ENCODE measurements at regions not wholly inside any gene's neighbourhood (a gene's known extent, or its start where the extent isn't known, plus 50 kb on each side); places are given as distances from the start of the nearest gene placed in this dataset.
"Not testable (repeated sequence)": the region's sequence is repeated elsewhere in the genome, so short reads cannot be mapped to it uniquely, and the experiment has no call there.

DNA sequence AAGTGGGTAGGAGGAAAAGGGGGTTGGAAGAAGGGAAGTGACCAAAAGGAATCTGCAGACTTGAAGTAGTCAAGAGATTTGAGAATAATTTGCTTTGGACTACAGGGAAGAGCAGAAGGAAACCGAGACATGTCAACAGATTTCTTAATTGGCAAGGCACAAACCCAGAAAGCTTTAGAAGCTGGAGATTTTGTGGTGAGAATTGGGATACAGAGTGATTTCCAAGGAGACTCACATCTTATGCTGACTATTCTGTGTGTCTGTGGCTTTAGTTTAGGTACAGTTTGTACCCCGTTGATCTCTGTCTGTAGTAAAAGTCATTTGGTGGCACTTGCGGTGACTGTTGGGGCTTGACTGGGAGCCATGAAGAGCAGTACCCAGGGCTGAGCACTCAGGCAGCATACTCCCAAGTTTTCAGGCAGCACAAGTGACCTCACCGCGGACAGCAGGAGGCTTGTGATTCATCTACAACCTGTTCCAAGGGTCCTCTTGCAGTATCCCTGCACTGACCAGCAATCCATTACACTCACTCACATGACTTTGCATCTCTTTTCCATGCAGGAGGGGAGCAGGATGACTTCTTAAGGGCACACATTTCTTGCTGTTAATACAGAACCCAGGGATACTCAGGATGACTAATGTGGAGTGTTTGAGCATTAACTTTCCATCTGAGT is 97.1 kb upstream of the TNP1 start:
- DNase-seq, result no peak

GRCh38 chr2:216951171-216951570 is 91.3 kb upstream of the TNP1 start:
- no peak for DNase-seq

GRCh38 chr2:216950547-216950946 is 90.7 kb upstream of the TNP1 start:
- no peak for DNase-seq

DNA sequence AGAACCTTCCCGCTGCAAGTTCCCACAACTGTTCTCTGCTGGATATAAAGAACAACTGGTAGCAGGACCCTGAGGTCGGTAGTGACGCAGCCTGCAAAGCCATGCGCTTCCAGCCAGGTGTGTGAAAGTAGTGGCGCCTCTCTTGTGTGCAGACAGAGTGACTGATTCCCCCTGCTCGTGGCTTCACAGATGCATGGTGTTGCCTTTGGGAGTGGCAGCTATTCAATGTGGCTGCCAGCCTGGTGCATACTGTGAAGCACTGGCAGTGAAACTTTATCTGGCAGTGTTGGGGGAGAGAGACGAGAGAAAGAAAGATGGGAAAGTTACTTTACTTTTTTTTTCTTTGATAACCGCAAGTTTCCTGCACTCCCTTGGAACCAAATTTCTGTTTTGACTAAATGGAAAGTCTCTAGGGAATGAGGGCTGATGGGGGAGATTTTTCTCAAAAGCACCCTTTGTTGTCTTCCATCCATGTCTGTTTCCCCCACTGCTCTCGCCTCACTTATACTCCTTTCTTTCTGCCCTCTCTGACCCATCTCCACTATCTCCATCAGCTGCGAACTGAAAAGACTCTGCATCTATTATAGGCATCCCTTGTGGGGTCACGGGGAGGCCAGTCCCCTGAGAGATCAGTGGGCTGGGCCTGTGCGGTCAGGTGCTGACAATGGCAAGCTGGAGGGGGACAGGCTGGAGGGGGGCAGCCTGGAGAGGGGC is 90.0 kb upstream of the TNP1 start:
- no peak for DNase-seq

GRCh38 chr2:216947055-216947454 is 87.2 kb upstream of the TNP1 start:
- no peak for DNase-seq

DNA sequence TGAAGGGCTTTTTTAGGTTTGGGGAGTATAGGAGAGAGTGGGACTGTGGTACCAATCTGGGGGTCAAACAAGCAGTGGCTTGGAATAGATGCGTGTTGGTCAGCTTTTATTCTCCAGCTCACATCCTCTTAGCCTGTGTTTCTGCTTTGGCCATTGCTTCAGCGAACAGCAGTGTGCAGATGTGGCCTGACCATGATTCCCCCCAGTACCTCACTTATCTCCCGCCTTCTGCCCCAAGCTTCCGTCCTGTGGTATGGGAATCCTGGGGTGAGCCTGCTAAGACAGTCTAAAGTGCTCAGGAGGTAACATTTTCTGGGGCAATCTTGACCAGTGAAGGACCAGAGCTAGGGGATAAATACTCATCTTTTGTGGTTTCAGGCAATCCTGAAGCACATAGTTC is 84.9 kb upstream of the TNP1 start:
- no peak for DNase-seq

DNA sequence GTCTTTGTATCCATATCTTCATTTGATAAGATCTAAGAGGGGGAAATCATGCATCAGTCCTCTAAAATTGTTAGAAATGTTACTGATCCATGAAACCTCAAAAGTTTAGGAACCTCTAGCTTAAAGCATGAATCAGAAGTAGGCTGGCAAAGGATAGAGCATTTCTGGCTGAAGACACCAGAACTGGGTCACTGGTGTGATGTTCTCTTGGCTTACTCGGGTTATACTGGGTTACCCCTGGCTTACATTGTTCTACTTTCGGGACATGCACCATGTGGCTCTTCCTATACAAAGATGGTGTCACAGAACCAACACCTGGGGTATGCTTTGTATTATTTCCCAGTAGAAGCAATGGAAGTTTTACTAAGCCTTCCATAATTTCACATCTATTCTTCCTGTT is 83.2 kb upstream of the TNP1 start:
- no peak for DNase-seq

DNA sequence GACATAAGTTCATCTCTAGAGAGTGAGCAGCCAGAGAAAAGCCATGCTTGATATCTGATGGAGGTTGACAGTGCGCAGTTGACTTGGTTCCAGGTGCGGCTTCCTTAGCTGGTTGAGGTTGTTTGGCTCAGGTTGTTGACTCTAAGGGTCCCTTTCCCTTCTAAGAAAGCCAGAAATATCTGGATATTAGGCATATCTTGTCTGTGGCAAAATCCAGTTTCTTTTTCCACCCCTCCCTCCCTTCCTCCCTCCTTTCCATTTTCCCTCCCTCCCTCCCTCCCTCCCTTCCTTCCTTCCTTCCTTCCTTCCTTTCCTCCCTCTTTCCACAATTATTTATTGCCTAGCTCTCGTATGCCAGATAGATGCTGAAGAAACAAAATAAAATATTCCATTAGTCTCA is 82.6 kb upstream of the TNP1 start:
- no peak for DNase-seq

GRCh38 chr2:216942016-216942415 is 82.2 kb upstream of the TNP1 start:
- no peak for DNase-seq

DNA sequence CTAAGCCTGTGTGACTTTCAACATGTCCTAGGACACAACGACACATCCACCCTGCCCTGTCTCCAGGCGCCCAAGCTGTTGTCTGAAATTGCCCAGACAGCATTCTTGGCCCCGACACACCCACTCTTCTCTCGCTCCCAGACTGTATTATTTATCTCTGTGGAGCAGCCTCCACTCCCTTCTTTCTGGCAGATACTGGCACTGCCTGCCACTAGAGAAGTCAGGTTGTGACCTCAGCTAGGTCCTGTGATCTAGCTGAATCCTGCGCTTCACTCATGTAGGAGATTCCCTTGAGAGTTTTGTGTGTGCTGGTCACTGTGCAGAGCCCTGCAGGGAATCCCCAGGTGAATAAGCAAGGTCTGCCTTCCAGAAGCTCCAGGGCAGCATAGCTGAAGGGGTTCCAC is 77.1 kb upstream of the TNP1 start:
- DNase-seq, result peak; percentile 87

DNA sequence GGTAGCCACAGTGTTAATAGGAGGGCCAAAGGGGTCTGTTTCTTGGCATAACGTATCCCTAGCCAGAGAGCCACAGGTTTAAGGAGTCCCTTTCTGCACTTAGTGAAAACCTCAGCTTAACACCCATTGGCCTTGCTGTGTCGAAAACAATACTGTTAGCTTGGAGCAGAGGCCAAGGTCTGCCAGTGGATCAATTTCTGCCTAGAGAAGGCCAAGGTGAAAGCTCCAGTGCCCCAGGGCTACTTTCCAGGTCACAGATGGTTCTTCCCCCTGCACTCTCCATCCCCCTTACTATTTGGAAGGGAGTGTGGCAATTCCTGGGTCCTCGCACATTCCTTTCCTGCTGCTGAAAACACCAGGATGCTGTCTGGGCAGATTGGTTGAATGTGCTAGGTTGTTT is 74.8 kb upstream of the TNP1 start:
- no peak for DNase-seq

- DNase-seq, result no peak
Measured at GRCh38 chr2:216934151-216934550, 74.3 kb upstream of the TNP1 start.

- DNase-seq, result peak; percentile 10
Measured at GRCh38 chr2:216932863-216933548, 73.1 kb upstream of the TNP1 start.

DNA sequence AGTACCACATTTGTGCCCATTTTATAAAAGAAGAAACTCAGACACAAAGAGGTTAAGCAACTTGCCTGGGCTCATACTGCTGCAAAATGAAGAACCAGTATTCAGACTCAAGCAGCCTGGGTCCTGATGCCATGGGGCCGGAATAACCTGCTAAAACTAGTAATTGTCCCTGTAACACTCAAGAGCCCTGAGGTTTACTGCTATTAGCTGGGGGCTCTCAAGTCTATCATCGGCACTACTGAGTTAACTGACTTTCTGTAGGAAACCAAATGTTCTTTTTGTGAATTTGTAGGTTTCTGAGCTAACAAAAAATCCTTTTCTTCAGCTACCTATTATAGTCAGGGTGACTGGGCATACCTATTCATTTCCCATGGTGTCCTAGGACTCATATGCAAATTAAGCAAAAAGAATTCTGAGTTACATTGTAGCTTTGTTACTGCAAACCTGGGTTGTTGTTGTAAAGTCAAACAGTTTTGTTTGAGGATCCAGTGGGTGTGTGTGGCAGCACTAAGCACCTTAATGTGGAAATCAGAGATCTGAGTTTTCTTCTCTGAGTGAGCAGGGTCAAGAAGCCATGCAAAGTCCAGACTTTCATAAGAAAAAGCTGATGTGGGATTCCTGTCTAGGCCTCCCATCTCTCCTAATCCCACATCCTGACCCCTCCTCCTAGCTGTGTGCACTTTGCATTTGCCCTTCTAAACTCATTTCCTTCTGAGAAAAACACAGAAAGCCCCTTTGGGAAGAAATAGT is 72.4 kb upstream of the TNP1 start:
- no peak for DNase-seq

- DNase-seq, result no peak
Measured at GRCh38 chr2:216930716-216931115, 70.9 kb upstream of the TNP1 start.

DNA sequence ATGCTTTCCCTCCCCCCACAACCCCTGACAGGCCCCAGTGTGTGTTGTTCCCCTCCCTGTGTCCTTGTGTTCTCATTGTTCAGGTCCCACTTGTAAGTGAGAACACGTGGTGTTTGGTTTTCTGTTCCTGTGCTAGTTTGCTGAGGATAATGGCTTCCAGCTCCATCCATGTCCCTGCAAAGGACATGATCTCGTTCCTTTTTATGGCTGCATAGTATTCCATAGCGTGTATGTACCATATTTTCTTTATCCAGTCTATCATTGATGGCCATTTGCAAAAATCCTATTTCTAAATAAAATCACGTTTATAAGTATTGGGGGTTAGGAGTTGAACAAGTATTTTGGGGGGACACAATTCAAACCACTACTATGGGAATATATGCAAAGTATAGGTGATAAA is 69.5 kb upstream of the TNP1 start:
- not testable (repeated sequence) for DNase-seq

DNA sequence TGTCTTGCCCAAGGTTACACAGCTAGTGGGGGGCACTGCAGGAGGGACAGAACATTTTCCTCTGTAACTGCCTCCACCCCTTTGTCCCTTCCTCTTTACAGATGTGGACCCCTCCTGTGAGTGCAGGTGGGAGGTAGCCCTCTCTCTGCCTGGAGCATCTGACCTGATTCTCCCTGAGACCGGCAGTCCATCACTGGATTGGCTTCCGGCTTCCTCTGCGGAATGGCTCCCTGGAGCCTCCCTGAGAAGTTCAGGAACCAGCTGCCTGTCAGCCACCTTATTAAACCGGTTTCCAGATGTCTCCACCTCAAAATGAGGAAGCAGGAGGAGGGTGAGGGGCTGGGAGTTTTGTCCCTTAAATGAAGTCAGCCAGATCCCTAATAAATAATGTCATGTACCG is 67.3 kb upstream of the TNP1 start:
- DNase-seq, result no peak

DNA sequence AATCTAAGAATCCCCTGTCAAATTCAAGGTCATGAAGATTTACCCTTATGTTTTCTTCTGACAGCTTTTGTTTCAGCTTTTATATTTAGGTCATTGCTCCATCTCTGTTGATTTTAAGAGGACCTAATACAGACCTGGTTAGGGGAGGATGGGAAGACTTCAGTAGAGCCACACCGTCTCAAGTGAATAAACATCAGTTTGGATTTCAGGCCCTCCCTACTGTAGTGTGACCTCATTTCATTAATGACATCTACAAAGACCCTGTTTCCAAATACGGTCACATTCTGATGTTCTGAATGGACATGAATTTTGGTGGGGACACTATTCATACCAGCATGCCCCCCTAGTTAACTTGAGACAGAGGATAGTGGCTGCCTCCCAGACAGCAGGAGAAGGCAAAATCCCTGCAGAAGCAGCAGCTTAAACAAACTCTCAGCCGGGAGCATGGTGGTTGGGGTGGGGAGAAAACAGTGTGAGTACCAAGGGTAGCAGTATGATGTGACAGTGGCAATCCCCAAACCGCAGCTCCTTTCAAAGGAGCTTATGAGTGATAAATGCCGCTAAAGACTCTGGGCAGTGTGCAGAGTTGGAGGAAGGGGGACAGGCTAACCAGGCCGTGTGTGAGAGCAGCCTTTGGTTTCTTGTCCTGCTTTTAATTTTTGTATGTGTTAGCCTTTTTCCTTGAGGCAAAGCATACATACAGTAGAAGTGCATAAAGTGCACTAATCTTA is 65.9 kb upstream of the TNP1 start:
- DNase-seq, result no peak

- no peak for DNase-seq
Measured at GRCh38 chr2:216925006-216925405, 65.1 kb upstream of the TNP1 start.

GRCh38 chr2:216923706-216924105 is 63.8 kb upstream of the TNP1 start:
- DNase-seq, result no peak

DNA sequence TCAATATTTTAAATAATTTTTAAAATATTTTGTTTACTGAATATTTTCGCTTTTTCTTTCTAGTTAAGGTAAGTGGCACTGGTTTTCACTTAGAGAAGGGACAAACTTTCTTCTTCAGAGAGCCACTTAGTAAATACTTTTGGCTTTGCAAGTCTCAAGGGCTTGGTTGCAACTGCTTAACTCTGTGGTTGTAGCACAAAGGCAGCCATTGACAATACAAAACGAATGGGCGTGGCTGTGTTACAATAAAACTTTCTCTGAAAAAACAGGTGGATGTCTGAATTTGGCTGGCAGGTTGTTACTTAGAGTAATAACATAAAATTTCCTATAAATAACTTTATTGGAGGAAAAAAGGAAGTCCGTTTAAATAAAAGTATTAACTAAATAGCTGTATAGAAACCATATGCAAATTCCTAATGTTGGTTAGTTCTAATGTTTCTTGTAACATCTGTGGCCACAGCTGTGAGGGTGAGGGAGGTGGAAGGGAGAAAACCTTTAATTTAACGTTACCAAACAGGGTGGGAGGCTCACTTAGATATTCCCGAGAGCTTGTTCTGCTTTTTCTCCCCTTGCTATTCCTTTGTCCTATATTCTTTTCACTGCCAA is 62.4 kb upstream of the TNP1 start:
- DNase-seq, result no peak

GRCh38 chr2:216920937-216921456 is 61.1 kb upstream of the TNP1 start:
- no peak for DNase-seq

Data from hematopoietic multipotent progenitor cell treated with erythropoietin and hydrocortisone succinate and interleukin-3 and kit ligand, for 4 days (in vitro differentiated cells).